Thyroid gland (tissue), 4 donors: ENCODE measurements at regions not wholly inside any gene's neighbourhood (a gene's known extent, or its start where the extent isn't known, plus 50 kb on each side); places are given as distances from the start of the nearest gene placed in this dataset.

Experiments
- POLR2A ChIP-seq, 2 donors: fragments of 450-650 bp; IDR thresholded peaks; one replicate each; pipeline ENCODE4 v1.6.1; 2017; ENCODE audit warnings: antibody characterized with exemption in 2 of 2, mild to moderate bottlenecking in 2 of 2, moderate library complexity in 1 of 2
- TF ChIP-seq, protein P1 (sequence below), 6 experiments: fragments of 200-600 bp in 3 of 6; fragments of 450-650 bp in 3 of 6; sonication (generic) in 3 of 6; IDR thresholded peaks; one replicate each; pipeline ENCODE4 v1.5.1; 2016 to 2019; ENCODE audit warnings: antibody characterized with exemption in 6 of 6, mild to moderate bottlenecking in 2 of 6, inconsistent platforms in 1 of 6, moderate library complexity in 1 of 6

DNA sequence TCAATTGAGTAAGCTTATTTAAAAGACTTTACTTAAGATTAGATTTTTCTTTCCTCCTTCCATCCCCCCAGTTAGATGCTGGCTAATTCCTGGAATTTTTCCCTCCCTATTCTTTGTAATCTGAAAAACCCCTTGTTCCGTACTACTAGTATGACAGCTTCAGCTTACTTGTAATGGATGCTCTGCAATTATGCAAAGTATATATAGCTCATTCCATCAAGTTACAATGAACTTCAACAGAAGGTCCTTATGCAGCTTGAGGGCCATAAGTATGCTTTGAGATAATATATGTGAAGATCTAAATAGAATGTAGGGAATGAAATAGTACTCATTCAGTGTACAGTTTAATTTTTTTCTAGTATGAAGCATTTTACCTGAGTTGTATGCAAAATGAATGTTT, 398.3 kb upstream of the NAALADL2 start:
- TF ChIP-seq, protein P1, sequence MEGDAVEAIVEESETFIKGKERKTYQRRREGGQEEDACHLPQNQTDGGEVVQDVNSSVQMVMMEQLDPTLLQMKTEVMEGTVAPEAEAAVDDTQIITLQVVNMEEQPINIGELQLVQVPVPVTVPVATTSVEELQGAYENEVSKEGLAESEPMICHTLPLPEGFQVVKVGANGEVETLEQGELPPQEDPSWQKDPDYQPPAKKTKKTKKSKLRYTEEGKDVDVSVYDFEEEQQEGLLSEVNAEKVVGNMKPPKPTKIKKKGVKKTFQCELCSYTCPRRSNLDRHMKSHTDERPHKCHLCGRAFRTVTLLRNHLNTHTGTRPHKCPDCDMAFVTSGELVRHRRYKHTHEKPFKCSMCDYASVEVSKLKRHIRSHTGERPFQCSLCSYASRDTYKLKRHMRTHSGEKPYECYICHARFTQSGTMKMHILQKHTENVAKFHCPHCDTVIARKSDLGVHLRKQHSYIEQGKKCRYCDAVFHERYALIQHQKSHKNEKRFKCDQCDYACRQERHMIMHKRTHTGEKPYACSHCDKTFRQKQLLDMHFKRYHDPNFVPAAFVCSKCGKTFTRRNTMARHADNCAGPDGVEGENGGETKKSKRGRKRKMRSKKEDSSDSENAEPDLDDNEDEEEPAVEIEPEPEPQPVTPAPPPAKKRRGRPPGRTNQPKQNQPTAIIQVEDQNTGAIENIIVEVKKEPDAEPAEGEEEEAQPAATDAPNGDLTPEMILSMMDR (IDR thresholded peaks at IDR 0.05) = no peak
- TF ChIP-seq POLR2A (IDR thresholded peaks at IDR 0.05) = no peak
